MM.1S (cell line): ENCODE measurements at regions not wholly inside any gene's neighbourhood (a gene's known extent, or its start where the extent isn't known, plus 50 kb on each side); places are given as distances from the start of the nearest gene placed in this dataset.

Experiments used
- DNase-seq: peaks from one replicate; pipeline ENCODE4 v3.0.0-alpha.2; 2015
- H2AFZ ChIP-seq: fragments of 300-600 bp; sonication (generic); 2 replicates; pipeline ENCODE4 v1.6.0; 2016; ENCODE audit warnings: antibody characterized with exemption, low read length
- H3F3A ChIP-seq: fragments of 300-600 bp; sonication (generic); 2 replicates; pipeline ENCODE4 v1.6.1; 2016; ENCODE audit warnings: mild to moderate bottlenecking, antibody characterized with exemption, low read length, moderate library complexity, mixed read lengths; ENCODE audit not compliant: insufficient read depth
- H3K27ac ChIP-seq: fragments of 300-600 bp; sonication (generic); 2 replicates; pipeline ENCODE4 v1.5.1; 2016; ENCODE audit warnings: mild to moderate bottlenecking, low read length
- H3K27me3 ChIP-seq: fragments of 300-600 bp; sonication (generic); replicated peaks from 2 replicates; pipeline ENCODE4 v1.6.0; 2016; ENCODE audit warnings: low read length; ENCODE audit not compliant: insufficient read depth
- H3K36me3 ChIP-seq: fragments of 300-600 bp; sonication (generic); replicated peaks from 2 replicates; pipeline ENCODE4 v1.6.1; 2016; ENCODE audit warnings: mild to moderate bottlenecking, low read length, mixed read lengths; ENCODE audit not compliant: insufficient read depth
- H3K4me1 ChIP-seq: fragments of 300-600 bp; sonication (generic); 2 replicates; pipeline ENCODE4 v1.6.1; 2016; ENCODE audit warnings: low read length, mixed read lengths
- H3K4me2 ChIP-seq: fragments of 300-600 bp; sonication (generic); 2 replicates; pipeline ENCODE4 v1.6.0; 2016; ENCODE audit warnings: low read depth, low read length
- H3K4me3 ChIP-seq: fragments of 300-600 bp; sonication (generic); 2 replicates; pipeline ENCODE4 v1.5.1; 2016; ENCODE audit warnings: low read length, mixed read lengths
- H3K79me2 ChIP-seq: fragments of 300-600 bp; sonication (generic); 2 replicates; pipeline ENCODE4 v1.6.1; 2016; ENCODE audit warnings: mixed run types, low read length, mixed read lengths
- H3K9ac ChIP-seq: fragments of 300-600 bp; sonication (generic); 2 replicates; pipeline ENCODE4 v1.6.1; 2016; ENCODE audit warnings: low read length, mixed read lengths
- H3K9me2 ChIP-seq: fragments of 300-600 bp; sonication (generic); replicated peaks from 2 replicates; pipeline ENCODE4 v1.6.1; 2016; ENCODE audit warnings: mild to moderate bottlenecking, low read length, mixed read lengths; ENCODE audit not compliant: insufficient read depth
- H3K9me3 ChIP-seq: fragments of 300-600 bp; sonication (generic); replicated peaks from 2 replicates; pipeline ENCODE4 v1.6.1; 2016; ENCODE audit warnings: mild to moderate bottlenecking, low read length, mixed read lengths; ENCODE audit not compliant: insufficient read depth
- H4K20me1 ChIP-seq: fragments of 300-600 bp; sonication (generic); 2 replicates; pipeline ENCODE4 v1.6.1; 2016; ENCODE audit warnings: mild to moderate bottlenecking, low read length, moderate library complexity, mixed read lengths; ENCODE audit not compliant: insufficient read depth
- CTCF ChIP-seq: fragments of 300-600 bp; sonication (generic); IDR thresholded peaks from 2 replicates; pipeline ENCODE4 v1.5.1; 2016; ENCODE audit warnings: antibody characterized with exemption, low read length, mixed read lengths
- EZH2 ChIP-seq: fragments of 300-600 bp; sonication (generic); optimal IDR thresholded peaks from 2 replicates; pipeline ENCODE3; 2017; ENCODE audit warnings: low read depth, mild to moderate bottlenecking, antibody characterized with exemption, low read length, mixed read lengths
- EZH2phosphoT487 ChIP-seq: fragments of 300-600 bp; sonication (generic); IDR thresholded peaks from 2 replicates; pipeline ENCODE4 v1.6.1; 2018; ENCODE audit warnings: antibody characterized with exemption, low read length

GRCh38 chr3:106820726-106821362 lies 556.4 kb upstream of the CCDC54 start:
- no peaks in the 10 kb centered on the region for H3F3A ChIP-seq
- TF ChIP-seq EZH2phosphoT487 (no peak), CTCF (no peak), EZH2 (no peak)
- H3K9ac ChIP-seq: no peak overlapping the region
- H3K27ac ChIP-seq: no peak overlapping the region
- H3K9me2 ChIP-seq: no peaks in the 10 kb centered on the region
- no peak for DNase-seq
- H3K4me1 ChIP-seq: no peaks in the 10 kb centered on the region
- no peaks in the 10 kb centered on the region for H3K9me3 ChIP-seq
- H3K4me3 ChIP-seq: no peak overlapping the region
- H3K27me3 ChIP-seq: no peaks in the 10 kb centered on the region
- H3K4me2 ChIP-seq: no peak overlapping the region
- no peaks in the 10 kb centered on the region for H3K36me3 ChIP-seq
- H3K79me2 ChIP-seq: no peaks in the 10 kb centered on the region
- no peak overlapping the region for H2AFZ ChIP-seq
- H4K20me1 ChIP-seq: no peaks in the 10 kb centered on the region

GRCh38 chr3:106821801-106822200 lies 555.4 kb upstream of the CCDC54 start:
- H3K36me3 ChIP-seq: no peaks in the 10 kb centered on the region
- H3F3A ChIP-seq: no peaks in the 10 kb centered on the region
- no peak overlapping the region for H3K4me2 ChIP-seq
- TF ChIP-seq EZH2: no peak
- TF ChIP-seq CTCF: no peak
- TF ChIP-seq EZH2phosphoT487: no peak
- no peaks in the 10 kb centered on the region for H3K79me2 ChIP-seq
- H3K9ac ChIP-seq: no peak overlapping the region
- no peaks in the 10 kb centered on the region for H4K20me1 ChIP-seq
- no peak overlapping the region for H3K27ac ChIP-seq
- H3K9me3 ChIP-seq: no peaks in the 10 kb centered on the region
- H2AFZ ChIP-seq: no peak overlapping the region
- no peaks in the 10 kb centered on the region for H3K9me2 ChIP-seq
- H3K4me3 ChIP-seq: no peak overlapping the region
- H3K4me1 ChIP-seq: no peaks in the 10 kb centered on the region
- H3K27me3 ChIP-seq: no peaks in the 10 kb centered on the region
- DNase-seq: no peak

- Histone ChIP-seq H3K4me2 (no peak overlapping the region), H3K9ac (no peak overlapping the region), H3K9me2 (no peaks in the 10 kb centered on the region), H3K27ac (no peak overlapping the region), H3K9me3 (no peaks in the 10 kb centered on the region), H3K79me2 (no peaks in the 10 kb centered on the region), H3K27me3 (no peaks in the 10 kb centered on the region), H4K20me1 (no peaks in the 10 kb centered on the region), H2AFZ (no peak overlapping the region), H3K36me3 (no peaks in the 10 kb centered on the region), H3K4me1 (no peaks in the 10 kb centered on the region), H3F3A (no peaks in the 10 kb centered on the region), H3K4me3 (no peak overlapping the region)
- DNase-seq: no peak
- TF ChIP-seq EZH2 (no peak), CTCF (no peak), EZH2phosphoT487 (no peak)
Measured at GRCh38 chr3:106822204-106822603, 555.0 kb upstream of the CCDC54 start.
